Testis (tissue), 2 donors: ENCODE measurements at regions not wholly inside any gene's neighbourhood (a gene's known extent, or its start where the extent isn't known, plus 50 kb on each side); places are given as distances from the start of the nearest gene placed in this dataset.

Experiments used
- CTCF ChIP-seq, 3 experiments: fragments of 450-650 bp in 2 of 3; fragments of 200-600 bp in 1 of 3; sonication (generic) in 1 of 3; IDR thresholded peaks; one replicate each; pipeline ENCODE4 v1.5.1; 2016 to 2019; ENCODE audit warnings: antibody characterized with exemption in 3 of 3, mild to moderate bottlenecking in 2 of 3, moderate library complexity in 1 of 3
- POLR2A ChIP-seq: fragments of 450-650 bp; IDR thresholded peaks from one replicate; pipeline ENCODE4 v1.6.1; 2017; ENCODE audit warnings: antibody characterized with exemption, mild to moderate bottlenecking, moderate library complexity

GRCh38 chr6:63418741-63419140 is 99.0 kb upstream of the LGSN start:
- TF ChIP-seq POLR2A (no peak), CTCF (IDR thresholded peaks at IDR 0.05) (no peak)
